GM18861 (cell line): ENCODE measurements at regions not wholly inside any gene's neighbourhood (a gene's known extent, or its start where the extent isn't known, plus 50 kb on each side); places are given as distances from the start of the nearest gene placed in this dataset.

Source experiments
- ATAC-seq: cut with Tn5 transposase; IDR thresholded peaks from one replicate; pipeline ENCODE4 v1.9.1; 2021; ENCODE audit not compliant: unreplicated experiment

DNA sequence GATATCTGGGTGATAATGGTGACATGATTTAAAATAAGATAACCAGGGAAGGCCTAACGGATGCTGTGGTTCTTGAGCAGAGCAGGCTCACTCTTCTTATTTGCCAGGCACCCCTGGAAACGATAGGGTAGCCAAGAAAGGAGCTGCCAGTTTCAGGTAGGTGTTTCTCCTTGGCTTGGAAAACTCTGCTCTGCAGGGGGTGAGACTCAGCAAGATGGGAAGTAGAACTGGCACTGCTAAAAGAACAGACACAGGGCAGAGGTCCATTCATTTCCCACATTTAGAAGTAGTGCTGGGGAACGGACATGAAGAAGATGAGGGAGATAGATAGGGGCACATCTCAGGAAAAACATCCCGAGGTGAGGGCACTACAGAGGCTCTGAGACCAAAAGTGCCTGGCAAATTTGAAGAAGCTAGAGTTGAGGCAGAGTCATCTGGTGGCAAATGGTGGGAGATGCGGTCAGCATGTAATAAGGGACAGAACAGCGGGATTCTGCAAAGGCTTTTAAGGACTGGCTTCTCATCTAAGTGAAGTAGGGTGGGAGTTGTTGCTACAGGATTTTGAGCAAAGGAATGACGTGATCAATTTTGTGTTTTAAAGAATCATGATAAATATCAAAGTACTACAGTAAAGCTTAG lies 323.4 kb upstream of the PLSCR5 start:
- no peak for ATAC-seq

DNA sequence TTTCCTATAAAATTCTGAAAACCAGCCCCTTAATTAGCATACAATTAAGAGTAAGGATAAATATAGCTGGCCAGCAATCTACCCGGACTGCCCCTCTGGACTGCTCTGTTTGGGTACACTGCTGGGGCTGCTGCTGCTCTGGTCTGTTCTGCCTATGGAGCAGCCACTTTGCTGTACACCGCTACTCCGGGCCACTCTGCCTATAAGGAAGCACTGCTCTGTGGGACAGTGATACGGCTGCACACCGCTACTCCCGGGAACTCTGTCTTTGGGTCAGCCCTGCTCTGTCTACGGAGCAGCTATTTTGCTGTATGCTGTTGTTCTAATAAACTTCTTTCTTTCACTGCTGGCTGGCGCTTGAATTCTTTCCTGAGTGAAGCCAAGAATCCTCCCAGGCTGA lies 316.5 kb upstream of the PLSCR5 start:
- no peak for ATAC-seq

DNA sequence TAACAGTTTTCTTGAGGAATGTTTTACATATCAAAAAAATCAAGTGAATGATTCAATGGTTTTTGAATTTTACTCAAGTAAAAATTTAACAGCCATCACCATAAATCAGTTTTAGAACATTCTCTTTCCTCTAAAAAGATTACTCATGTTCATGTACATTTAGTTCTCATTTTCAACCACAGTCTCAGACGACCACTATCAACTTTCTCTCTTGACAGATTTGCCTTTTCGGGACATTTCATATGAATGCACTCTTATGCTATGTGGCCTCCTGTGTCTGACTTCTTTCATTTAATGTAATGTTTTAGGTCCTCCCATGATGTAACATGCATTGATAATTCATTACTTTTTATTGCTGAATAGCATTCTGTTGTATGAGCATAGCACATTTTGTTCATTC lies 309.3 kb upstream of the PLSCR5 start:
- no peak for ATAC-seq

DNA sequence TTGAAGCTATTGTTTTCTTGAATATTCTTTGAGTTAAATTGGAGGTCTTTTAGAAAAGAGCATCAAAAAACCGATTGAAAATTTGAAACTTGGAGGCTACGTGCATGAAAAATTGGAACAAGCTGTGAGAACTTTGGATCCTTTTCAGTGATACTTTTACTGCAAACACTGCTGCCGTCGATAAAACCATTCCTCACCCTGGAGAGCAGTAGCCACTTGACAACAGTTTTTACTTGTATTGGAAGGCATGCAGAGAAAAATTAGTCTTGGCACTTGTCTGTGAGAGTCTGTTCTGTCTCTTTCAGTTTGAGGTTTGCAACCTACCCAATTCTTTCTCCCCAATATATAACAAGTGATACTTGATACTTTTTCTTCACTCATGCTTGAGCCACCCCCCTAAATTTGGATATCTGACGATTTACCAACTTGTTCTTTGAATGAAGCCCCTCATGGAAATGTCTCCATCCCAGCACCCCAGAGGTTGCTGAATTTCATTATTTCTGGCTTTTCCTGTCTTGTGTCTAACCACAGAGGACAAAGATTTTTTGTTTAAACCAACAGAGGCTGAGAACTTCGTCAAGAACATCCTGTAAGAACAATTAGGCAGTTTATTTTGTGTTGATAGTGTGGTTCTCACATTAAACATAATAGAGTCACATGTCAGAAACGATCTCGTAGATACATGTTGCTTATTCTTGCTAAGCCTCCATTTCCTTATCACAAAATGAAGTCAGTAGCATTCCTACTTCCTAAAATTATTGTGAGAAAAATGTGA lies 307.3 kb upstream of the PLSCR5 start:
- no peak for ATAC-seq

DNA sequence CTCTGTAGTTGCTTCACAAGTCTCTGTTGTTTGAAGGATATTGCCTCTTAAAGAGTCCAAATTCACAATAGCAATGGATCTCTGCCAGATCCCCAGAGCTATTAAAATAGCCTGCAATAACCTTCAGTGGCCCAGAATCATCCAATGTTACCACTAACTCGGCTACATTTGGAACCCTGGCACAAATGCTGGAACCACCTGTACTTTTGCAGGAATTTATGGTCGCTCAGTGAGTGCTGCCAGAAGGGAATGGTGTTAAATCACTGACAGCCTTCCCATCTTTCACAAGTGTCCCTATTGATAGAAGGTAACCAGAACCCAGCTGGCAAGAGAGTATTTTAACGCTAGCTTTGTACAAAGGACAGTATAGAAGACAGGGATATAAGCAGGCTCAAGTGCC lies 298.8 kb upstream of the PLSCR5 start:
- no peak for ATAC-seq

DNA sequence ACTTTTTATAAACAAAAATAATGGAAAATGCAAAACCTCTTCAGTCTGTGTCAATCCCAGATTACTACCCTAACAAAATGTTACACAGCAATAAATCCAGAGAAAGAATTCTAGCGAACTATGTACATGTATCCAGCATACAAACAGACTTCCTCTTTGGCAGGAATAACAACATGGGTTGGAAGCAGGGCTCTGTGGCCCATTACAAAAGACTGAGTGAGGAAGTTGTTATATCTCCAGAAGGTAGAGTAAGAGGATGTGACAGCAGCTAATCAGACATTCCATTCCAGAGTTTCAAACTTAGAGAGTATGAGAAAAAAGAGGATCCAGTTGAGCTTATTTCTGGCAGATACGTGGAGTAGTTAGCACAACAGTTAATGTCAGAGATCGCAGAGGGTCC lies 294.0 kb upstream of the PLSCR5 start:
- no peak for ATAC-seq

DNA sequence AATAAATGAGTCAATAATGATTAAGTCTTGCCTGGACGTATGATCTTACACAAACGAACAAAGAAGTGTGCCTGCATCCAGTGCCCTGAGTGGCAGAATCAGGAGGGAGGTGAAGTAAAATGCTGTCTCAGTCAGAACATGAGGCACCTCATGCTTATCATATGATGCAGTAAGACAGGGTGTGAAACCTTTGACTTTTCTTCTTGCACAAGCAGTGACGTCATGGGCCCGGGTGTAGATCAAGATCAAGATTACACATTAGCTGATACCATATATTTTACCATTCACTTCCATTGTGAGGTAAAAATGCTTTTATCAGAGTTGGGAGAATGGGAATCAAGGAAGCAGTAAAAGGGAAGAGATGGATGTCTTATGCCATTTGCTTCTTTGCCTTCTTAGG lies 291.6 kb upstream of the PLSCR5 start:
- no peak for ATAC-seq

DNA sequence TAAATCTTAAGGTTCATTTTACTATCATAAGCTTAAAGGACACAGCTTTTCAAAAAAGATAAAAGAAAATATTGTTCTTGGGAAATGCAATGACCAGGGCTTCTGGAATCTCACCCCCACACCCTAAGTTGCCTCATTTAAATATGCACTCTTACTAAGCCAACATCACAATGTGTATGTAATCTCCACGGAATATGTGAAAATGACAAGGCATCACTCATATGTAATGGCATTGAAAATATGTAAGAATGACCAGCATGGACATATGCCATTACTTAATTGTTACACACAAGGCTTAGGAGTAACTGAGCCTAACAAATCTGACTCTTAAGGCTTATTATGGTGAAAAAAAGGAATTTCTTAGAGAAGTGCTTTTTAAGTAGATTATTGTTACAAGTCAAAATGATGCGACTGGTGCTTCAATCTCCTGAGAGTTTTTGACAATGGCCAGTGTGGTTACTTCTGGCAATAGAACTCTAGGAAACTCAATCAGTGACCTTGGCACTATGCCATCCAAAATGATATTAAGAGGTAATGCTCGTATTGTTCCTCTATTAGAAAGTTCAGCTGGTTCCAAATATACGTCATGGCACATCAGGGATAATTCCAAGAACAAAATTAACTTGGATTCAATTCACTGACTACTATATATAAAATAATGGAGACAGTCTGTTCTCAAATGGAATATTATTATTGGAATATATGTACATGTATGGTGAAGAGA lies 290.0 kb upstream of the PLSCR5 start:
- no peak for ATAC-seq

DNA sequence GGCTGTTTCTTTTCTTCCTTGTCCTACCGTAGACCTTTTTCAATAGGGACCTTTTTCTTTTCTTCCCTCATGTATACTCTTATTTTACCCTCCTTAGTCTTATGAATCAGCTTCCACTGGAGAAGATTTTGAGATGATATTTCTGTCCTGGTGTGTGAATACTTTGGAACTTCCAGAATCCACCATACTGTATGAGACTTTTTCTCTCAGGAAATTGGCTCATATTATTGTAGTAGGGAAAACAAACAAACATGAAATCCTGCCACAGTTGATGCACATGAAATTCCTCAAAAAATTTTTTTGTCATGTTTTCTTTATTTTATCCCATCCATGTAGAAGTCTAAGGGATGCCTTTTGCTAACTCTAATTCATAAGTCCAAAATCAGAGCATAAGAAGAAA lies 289.3 kb upstream of the PLSCR5 start:
- ATAC-seq = no peak

DNA sequence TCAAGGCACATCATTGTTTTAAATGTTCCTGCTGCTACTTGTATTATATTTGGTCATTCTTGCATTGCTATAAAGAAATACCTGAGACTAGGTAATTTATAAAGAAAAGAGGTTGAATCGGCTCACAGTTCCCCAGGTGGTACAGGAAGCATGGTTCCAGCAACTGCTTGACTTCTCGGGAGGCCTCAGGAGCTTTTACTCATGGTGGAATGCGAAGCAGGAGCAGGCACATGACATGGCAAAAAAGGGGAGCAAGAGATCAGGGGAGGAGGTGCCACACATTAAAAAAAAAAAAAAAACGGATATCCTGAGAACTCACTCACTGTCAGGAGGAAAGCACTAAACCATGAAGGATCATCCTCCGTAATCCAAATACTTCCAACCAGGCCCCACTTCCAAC lies 286.9 kb upstream of the PLSCR5 start:
- ATAC-seq = no peak

DNA sequence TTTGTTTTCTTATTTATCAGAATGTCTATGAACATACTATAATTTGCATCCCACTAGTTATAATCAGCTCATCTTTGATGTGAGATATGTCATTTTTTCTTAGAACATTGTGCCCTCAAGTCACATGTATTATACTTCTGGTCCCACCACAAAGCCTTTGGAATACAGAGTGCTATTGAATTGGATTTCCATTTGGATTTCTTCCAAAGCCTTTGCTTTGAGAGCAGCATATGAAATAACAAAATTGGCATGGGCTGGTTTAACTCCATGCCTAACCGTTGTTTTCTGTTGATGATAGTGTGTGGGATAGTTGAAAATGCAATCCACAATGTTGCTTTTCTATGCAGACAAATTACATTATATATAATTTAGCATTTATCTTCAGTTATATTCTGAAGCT lies 284.5 kb upstream of the PLSCR5 start:
- no peak for ATAC-seq

DNA sequence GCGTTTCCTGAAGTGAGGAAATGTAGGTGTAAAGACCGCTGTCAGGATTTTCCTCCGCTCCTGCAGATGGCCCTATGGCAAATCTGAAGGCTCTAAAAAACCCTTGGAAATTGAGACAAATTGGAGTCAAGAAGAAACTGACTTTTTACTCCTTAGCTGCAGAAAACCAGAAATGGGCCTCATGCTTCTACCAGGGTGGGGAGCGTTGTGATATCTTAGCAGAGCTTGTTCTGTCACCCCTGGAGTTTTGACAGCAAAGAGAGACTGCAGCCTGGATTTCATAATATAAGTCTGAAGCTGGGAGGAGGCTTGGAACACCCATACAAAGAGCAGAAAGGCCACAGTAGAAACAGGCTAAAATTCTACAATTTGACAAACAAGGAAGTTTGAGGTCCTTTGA lies 283.0 kb upstream of the PLSCR5 start:
- ATAC-seq = no peak

DNA sequence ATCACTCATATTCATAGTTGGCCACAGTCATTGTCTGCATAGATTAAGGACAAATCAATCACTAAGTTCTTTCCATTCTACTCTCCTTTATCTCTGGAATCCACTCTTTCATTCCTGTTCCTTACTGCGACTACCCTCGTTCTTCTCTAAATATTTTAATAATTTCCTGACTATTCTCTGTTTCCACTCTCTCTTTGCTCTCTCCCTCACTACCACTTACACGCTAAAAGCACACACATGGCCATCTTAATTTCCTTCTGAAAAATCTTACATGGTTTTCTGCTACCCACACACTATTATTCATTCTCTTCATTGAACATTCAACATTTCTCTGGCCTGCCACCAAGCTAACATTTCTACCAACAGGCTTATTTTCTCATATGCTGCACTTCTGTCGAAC lies 279.6 kb upstream of the PLSCR5 start:
- no peak for ATAC-seq

DNA sequence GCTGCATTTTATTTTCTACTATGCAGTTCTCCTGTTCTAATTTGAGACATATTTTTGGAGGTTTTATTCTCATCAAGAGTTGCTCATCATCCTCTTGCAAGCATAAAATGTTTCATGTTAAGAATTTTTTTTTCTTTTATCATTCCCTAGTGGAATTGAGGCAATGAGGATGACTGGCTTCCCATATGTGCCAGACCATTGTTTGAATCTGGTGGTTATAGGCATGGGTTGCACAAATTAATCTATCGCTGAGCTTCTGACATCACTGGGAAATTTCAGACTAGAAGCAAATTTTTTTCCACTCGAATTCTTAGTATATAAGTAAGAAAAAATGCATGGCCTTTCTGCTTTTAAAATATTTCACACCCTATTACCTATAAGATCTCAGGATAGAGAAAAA lies 279.1 kb upstream of the PLSCR5 start:
- ATAC-seq = no peak

DNA sequence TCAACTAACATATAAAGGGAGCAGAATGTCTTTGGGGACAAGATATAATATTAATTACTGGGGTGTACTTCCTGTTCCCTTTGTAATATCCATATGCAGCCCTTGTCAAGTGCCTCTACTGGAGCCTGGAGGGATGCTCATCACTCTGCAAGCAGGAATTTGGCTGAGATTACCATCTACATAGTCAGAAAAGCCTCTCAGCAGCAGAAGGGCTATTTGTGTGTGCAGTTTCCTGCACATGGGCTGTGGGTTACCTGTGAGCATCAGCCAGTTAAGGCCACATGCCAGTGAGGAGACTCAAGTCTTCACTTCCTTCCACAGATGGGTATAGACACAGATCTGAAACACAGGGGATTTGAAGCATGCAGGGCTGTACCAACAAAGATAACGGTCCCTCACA lies 278.1 kb upstream of the PLSCR5 start:
- ATAC-seq = no peak

DNA sequence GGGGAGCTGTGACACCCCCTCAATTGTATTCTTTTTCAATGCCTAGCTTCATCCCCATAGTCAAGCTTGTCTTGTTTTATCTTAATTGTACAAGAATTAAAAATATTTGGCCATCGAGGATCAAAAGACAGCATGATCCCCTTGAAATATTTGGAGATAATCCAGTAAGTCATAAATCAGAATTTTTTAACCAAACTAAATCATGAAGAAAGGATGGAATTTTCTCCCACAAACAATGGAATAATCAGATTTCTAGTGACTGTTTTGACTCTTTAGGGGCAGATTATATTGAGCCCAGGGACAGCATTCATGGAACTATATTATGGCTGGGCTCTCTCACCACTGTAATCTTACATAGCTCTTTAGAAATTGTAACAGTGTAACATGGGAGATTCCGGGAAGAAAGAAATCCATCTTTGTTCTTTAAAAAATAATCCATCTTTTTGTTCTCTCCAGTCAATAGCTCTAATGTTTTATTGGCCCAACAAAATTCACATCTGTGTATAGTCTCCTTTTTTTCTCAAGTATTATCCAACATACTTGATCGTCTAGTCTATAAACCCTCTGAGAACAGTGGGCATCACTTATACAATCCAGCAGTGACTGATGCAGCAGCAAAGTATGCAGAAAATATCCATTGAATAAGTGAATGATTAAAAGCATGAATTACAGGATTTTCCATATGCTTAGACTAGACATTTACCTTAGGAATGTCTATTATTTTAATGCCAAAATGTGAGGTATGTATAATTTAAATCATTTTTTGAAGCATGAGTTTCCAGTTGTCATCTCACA lies 277.0 kb upstream of the PLSCR5 start:
- ATAC-seq = no peak

DNA sequence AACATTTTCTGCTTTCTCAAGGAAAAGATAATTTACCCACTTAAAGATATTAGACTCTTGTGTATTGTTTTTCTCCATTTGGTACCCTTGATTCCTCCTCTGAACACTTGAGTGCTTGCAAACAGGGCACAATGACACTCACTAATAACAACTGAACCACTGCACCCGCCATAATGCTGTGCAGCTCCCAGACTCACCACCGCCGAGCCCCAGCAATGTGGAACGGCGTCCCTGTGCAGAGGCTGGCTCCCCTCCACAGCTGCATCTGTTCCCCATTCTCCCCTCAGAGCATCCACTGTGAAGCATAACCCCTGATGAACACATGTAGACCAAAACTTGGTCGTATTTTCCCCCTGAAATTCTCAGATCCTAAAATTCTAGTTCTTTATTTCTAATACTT lies 276.2 kb upstream of the PLSCR5 start:
- no peak for ATAC-seq

DNA sequence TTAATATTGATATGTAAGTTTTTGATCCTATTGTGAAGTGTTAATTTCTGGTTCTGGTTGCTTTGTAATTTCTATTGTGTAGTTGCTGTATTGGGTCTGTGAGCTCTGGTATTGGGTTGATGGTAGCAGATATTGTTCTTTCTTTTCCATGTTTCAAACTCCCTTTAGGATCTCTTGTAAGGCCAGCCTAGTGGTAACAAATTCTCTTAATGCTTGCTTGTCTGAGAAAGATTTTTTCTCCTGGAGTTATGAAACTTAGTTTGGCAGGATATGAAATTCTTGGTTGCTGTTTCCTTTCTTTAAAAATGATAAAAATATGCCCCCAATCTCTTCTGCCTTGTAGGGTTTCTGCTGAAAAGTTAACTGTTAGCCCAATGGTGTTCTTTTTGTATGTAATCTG lies 268.6 kb upstream of the PLSCR5 start:
- ATAC-seq = no peak

DNA sequence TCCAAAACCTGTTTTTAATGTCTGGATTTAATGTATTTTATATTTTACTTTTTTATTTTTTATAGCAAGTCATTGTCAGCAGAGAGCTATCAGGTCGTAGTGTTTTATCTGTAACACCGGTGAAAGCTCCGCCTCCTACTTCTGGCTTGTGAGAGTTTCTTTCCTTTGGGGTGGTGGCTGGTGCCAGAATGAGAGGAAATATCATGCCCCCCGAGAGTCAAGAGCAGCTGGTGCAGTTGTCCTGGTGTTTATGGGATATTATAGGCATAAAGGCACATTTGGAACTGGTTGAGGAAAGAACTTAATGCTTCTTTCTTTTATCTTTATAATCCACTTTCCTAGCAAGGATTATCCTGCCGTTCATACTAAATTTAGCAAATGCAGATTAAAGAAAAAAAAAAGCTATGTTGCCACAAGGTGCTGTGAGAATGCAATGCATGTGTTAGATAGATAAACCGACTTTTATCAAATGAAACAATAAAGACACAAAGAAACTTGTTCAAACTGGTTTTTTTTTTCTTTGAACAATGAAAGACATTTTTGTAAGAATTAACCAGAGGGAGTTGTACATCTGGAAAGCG lies 260.1 kb upstream of the PLSCR5 start:
- ATAC-seq = no peak

DNA sequence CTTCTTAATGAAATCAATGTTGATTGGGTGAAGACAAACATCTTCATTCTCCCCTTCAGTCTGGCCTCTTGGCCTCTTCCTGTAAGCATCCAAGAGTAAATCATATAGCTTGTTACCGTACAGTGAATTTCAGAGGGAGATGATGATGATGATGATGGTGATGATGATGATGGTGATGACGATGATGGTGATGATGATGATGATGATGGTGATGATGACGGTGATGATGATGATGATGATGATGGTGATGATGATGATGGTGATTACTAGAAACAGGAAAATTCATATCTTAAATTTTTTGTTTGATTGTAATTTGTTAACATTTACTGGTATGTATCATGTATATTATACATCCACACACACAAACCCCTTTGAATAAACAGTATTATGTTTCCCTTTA lies 256.1 kb upstream of the PLSCR5 start:
- ATAC-seq = no peak

DNA sequence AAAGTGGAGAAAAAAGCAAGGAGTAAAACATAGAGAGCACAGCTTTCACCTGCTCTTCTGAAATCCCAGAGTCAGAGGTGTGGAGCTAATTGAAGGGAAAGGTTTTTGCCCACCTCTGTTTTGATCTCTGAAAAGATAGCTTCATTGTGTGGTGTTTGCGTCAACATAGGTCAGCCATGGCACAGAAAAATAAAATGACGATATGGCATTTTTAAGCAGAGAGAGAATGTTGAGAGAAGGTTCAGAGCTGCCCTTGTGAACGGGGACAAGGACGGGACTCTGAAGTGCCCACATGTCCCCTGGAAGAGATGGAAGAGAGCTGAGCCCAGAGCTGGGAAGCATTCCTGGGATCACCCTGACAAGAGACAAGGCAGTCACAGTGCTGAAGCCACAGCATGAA lies 249.4 kb upstream of the PLSCR5 start:
- no peak for ATAC-seq
